ENCODE measurements at regions not wholly inside any gene's neighbourhood (a gene's known extent, or its start where the extent isn't known, plus 50 kb on each side); places are given as distances from the start of the nearest gene placed in this dataset.

DNA sequence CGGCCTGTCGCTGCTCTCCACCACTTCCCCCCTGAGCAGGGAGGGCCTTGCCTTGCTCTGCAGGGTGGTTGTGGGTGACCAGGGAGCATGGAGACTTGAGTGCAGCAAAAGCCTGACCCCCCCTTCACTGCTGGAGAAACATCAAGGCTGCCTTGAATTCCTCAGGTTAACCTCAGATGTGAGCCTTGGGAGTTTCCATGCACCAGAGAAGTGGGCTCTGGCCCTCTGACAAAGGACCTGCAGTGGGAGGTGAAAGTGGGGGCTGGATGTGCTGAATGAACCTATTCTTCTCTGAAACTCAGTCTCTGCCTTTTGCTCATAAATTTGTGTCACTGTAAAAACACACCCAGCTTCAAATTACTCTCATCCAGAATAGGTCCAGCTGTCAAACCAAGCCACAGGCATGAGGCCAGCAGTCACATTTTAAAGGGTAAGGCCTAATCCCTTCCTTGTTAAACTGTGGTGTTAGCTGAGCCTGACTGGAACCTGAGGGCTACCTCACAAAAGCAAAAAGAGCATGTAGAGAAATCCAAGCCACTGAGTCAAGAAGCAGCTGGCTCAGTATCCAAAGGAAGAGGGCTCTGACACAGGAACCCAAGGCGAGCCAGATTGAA, 356.8 kb downstream of the CCSER2 start:
- no peak overlapping the region for H2AFZ ChIP-seq (ENCODE audit: insufficient read depth, low read depth, low read length, poor library complexity, severe bottlenecking)
- no peaks in the 10 kb centered on the region for H3K4me1 Mint-ChIP-seq
- no peak overlapping the region for H3K4me3 Mint-ChIP-seq
- 83% methylated on average over 1 of the region's 3 CpGs for WGBS (ENCODE audit: insufficient coverage)
- peaks cover 2 to 12% (median 7%) of the 10 kb centered on the region in 7 donors for H3K9me3 Mint-ChIP-seq
- H3K9ac ChIP-seq (ENCODE audit: insufficient read depth, low read length, poor library complexity, severe bottlenecking), result peak overlapping the region; percentile 13
- H3K4me3 ChIP-seq (replicated peaks in 1 of 3; ENCODE audit: low read depth in 2 of 3, low read length in 3 of 3), result no peak overlapping the region
- no peak overlapping the region for H3K27ac ChIP-seq (ENCODE audit: low read depth in 1 of 2, low read length in 2 of 2)
- no peaks in the 10 kb centered on the region for H3K36me3 Mint-ChIP-seq
- intact Hi-C loops (cut with micrococcal nuclease), result no loop called here
- TF ChIP-seq, protein P1, sequence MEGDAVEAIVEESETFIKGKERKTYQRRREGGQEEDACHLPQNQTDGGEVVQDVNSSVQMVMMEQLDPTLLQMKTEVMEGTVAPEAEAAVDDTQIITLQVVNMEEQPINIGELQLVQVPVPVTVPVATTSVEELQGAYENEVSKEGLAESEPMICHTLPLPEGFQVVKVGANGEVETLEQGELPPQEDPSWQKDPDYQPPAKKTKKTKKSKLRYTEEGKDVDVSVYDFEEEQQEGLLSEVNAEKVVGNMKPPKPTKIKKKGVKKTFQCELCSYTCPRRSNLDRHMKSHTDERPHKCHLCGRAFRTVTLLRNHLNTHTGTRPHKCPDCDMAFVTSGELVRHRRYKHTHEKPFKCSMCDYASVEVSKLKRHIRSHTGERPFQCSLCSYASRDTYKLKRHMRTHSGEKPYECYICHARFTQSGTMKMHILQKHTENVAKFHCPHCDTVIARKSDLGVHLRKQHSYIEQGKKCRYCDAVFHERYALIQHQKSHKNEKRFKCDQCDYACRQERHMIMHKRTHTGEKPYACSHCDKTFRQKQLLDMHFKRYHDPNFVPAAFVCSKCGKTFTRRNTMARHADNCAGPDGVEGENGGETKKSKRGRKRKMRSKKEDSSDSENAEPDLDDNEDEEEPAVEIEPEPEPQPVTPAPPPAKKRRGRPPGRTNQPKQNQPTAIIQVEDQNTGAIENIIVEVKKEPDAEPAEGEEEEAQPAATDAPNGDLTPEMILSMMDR (IDR thresholded peaks at IDR 0.05), result no peak
- no peak overlapping the region for H3K4me2 ChIP-seq (replicated peaks; ENCODE audit: extremely low read depth, low read length, poor library complexity, severe bottlenecking)
- H3K27ac Mint-ChIP-seq, result no peak overlapping the region
- H4K20me1 ChIP-seq (ENCODE audit: insufficient read depth, low read length), result no peaks in the 10 kb centered on the region
- peaks cover 0 to 2% (median 0%) of the 10 kb centered on the region in 3 donors for H3K27me3 Mint-ChIP-seq (ENCODE audit: low read depth in 3 of 3)
- no peaks in the 10 kb centered on the region for H3K79me2 ChIP-seq (ENCODE audit: insufficient read depth, low read length)
- H3K36me3 ChIP-seq (replicated peaks in 1 of 2; ENCODE audit: control insufficient read depth in 1 of 2, insufficient read depth in 2 of 2, low read length in 2 of 2), result no peaks in the 10 kb centered on the region
- peaks cover 0 to 3% of the 10 kb centered on the region in 2 donors for H3K9me3 ChIP-seq (replicated peaks in 1 of 2; ENCODE audit: control insufficient read depth in 1 of 2, insufficient read depth in 1 of 2, low read length in 2 of 2)
- no peaks in the 10 kb centered on the region for H3K4me1 ChIP-seq (ENCODE audit: control insufficient read depth in 1 of 2, insufficient read depth in 2 of 2, low read length in 2 of 2)
- no peak for DNase-seq
- no peaks in the 10 kb centered on the region for H3K27me3 ChIP-seq (ENCODE audit: control insufficient read depth in 2 of 2, insufficient read depth in 2 of 2, low read length in 2 of 2)

DNA sequence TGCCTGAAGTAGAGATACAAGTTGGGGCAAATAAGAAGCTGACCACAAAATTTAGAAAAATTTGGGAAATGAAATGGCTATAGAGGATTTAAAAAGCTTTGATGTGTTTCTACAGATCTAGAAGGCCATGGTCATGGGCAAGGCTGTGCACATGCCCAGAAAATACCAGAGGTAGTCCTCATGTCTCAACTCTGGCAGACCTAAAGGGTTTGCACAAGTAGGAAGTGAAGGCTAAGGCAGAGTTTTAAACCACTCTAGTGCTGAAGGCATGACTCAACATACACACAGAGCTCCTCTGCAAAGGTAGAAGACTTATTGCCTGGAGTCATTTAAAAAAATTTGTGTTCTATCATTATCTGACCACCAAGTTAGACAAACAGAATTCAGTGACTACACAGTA, 364.6 kb downstream of the CCSER2 start:
- Mint-ChIP-seq H3K9me3 (peaks cover 0 to 4% (median 0%) of the 10 kb centered on the region in 7 donors), H3K36me3 (no peaks in the 10 kb centered on the region), H3K4me1 (no peaks in the 10 kb centered on the region), H3K27ac (no peak overlapping the region), H3K4me3 (no peak overlapping the region), H3K27me3 (ENCODE audit: low read depth in 3 of 3) (peaks cover 0 to 2% (median 0%) of the 10 kb centered on the region in 3 donors)
- H3K4me2 ChIP-seq (replicated peaks; ENCODE audit: extremely low read depth, low read length, poor library complexity, severe bottlenecking), result no peak overlapping the region
- no peak for DNase-seq
- no peak overlapping the region for H2AFZ ChIP-seq (ENCODE audit: insufficient read depth, low read depth, low read length, poor library complexity, severe bottlenecking)
- H3K4me1 ChIP-seq (ENCODE audit: control insufficient read depth in 1 of 2, insufficient read depth in 2 of 2, low read length in 2 of 2), result no peaks in the 10 kb centered on the region
- no peak overlapping the region for H3K9ac ChIP-seq (ENCODE audit: insufficient read depth, low read length, poor library complexity, severe bottlenecking)
- no peaks in the 10 kb centered on the region for H3K9me3 ChIP-seq (replicated peaks in 1 of 2; ENCODE audit: control insufficient read depth in 1 of 2, insufficient read depth in 1 of 2, low read length in 2 of 2)
- H4K20me1 ChIP-seq (ENCODE audit: insufficient read depth, low read length), result no peaks in the 10 kb centered on the region
- H3K79me2 ChIP-seq (ENCODE audit: insufficient read depth, low read length), result no peaks in the 10 kb centered on the region
- intact Hi-C loops (cut with micrococcal nuclease), result no loop called here
- H3K36me3 ChIP-seq (replicated peaks in 1 of 2; ENCODE audit: control insufficient read depth in 1 of 2, insufficient read depth in 2 of 2, low read length in 2 of 2), result no peaks in the 10 kb centered on the region
- TF ChIP-seq, protein P1 (IDR thresholded peaks at IDR 0.05), result no peak
- no peaks in the 10 kb centered on the region for H3K27me3 ChIP-seq (ENCODE audit: control insufficient read depth in 2 of 2, insufficient read depth in 2 of 2, low read length in 2 of 2)
- H3K27ac ChIP-seq (ENCODE audit: low read depth in 1 of 2, low read length in 2 of 2), result no peak overlapping the region
- no peak overlapping the region for H3K4me3 ChIP-seq (replicated peaks in 1 of 3; ENCODE audit: low read depth in 2 of 3, low read length in 3 of 3)
